K562 (cell line): ENCODE measurements at regions not wholly inside any gene's neighbourhood (a gene's known extent, or its start where the extent isn't known, plus 50 kb on each side); places are given as distances from the start of the nearest gene placed in this dataset.

ENCODE experiments used
- ATAC-seq: fragments of 200-7000 bp; cut with Tn5 transposase; 3 replicates; pipeline ENCODE4 v1.9.1; 2020; ENCODE audit warnings: moderate library complexity
- BruUV-seq: library from RNA; stranded (reverse); fragments of 400-500 nt; replicated peaks from 2 replicates; lab custom pipeline; 2021; lab: Mats Ljungman, UMichigan
- CTCF ChIA-PET: fragments of 300-600 bp; formaldehyde crosslinking; extraction: SDS; loops from one replicate; lab custom pipeline; 2021; ENCODE audit warnings: low intra/inter-chr PET ratio; lab: Yijun Ruan, JAX
- POLR2A ChIA-PET: fragments of 300-600, 350-650 bp; sonication (Branson Sonifier 250); formaldehyde crosslinking; extraction: SDS; loops from one replicate; lab custom pipeline; 2021; ENCODE audit warnings: antibody characterized with exemption, inconsistent platforms; lab: Yijun Ruan, JAX
- DNase-seq, 4 experiments: peaks; one replicate each; pipeline versions ENCODE4 v3.0.0 to v3.0.0-alpha.2; 2011 to 2018; ENCODE audit warnings: low spot score in 3 of 4, mixed read lengths in 3 of 4; ENCODE audit errors: extremely low read depth in 1 of 4
- FAIRE-seq: peaks from 2 replicates; lab custom pipeline; 2011; peaks lifted over from hg19 to GRCh38; lab: Jason Lieb, UNC
- H2AFZ ChIP-seq: 2 replicates; pipeline ENCODE4 v1.6.0; 2011; ENCODE audit warnings: low read depth, low read length, control low read depth, inconsistent platforms
- H3K27ac ChIP-seq: fragments of 200-600 bp; 3 replicates; pipeline ENCODE4 v1.8.0; 2011; ENCODE audit warnings: low read depth, mild to moderate bottlenecking, control low read depth, inconsistent platforms, low read length, moderate library complexity, mixed read lengths; ENCODE audit errors: extremely low read depth
- H3K27me3 ChIP-seq, 2 experiments: fragments of 300-600 bp in 1 of 2; 2 replicates in 1 of 2; 3 replicates in 1 of 2; pipeline versions ENCODE4 v1.6.0 to v1.8.0; 2011; ENCODE audit warnings: inconsistent platforms in 2 of 2, low read length in 2 of 2, mild to moderate bottlenecking in 1 of 2, mixed read lengths in 1 of 2, moderate library complexity in 1 of 2; ENCODE audit not compliant: control insufficient read depth in 2 of 2, insufficient read depth in 2 of 2
- H3K36me3 ChIP-seq: fragments of 300-600 bp; 3 replicates; pipeline ENCODE4 v1.8.0; 2011; ENCODE audit warnings: mild to moderate bottlenecking, low read length, inconsistent platforms; ENCODE audit not compliant: control insufficient read depth, insufficient read depth
- H3K4me1 ChIP-seq, 2 experiments: fragments of 200-600 bp in 1 of 2; replicated peaks in 1 of 2; 2 replicates in 1 of 2; 3 replicates in 1 of 2; pipeline versions ENCODE4 v1.5.1 to v1.8.0; 2011; ENCODE audit warnings: inconsistent platforms in 2 of 2, low read length in 2 of 2, mild to moderate bottlenecking in 1 of 2, mixed read lengths in 1 of 2, moderate library complexity in 1 of 2; ENCODE audit not compliant: control insufficient read depth in 2 of 2, insufficient read depth in 2 of 2
- H3K4me2 ChIP-seq: 2 replicates; pipeline ENCODE4 v1.6.1; 2011; ENCODE audit warnings: low read length, control low read depth, inconsistent platforms, mixed read lengths; ENCODE audit not compliant: insufficient read depth
- H3K4me3 ChIP-seq: fragments of 200-600 bp; sonication (generic), shearing (Covaris generic); 2 replicates; pipeline ENCODE4 v1.5.1; 2016; ENCODE audit warnings: control low read depth, inconsistent platforms
- H3K79me2 ChIP-seq: fragments of 200-600 bp; 3 replicates; pipeline ENCODE4 v1.8.0; 2011; ENCODE audit warnings: low read length, inconsistent platforms; ENCODE audit not compliant: control insufficient read depth, insufficient read depth
- H3K9ac ChIP-seq, 2 experiments: 2 replicates each; pipeline versions ENCODE4 v1.6.0 to v1.6.1; 2011; ENCODE audit warnings: low read depth in 2 of 2, low read length in 2 of 2, control low read depth in 1 of 2, inconsistent platforms in 1 of 2, mild to moderate bottlenecking in 1 of 2, mixed read lengths in 1 of 2; ENCODE audit not compliant: insufficient read depth in 1 of 2
- H3K9me1 ChIP-seq: one replicate; pipeline ENCODE4 v1.6.0; 2011; ENCODE audit warnings: inconsistent platforms, mild to moderate bottlenecking, low read length, moderate library complexity; ENCODE audit not compliant: control insufficient read depth, insufficient read depth
- H3K9me3 ChIP-seq: replicated peaks from 2 replicates; pipeline ENCODE4 v1.5.1; 2011; ENCODE audit warnings: low read depth, low read length, inconsistent platforms; ENCODE audit not compliant: control insufficient read depth, insufficient read depth
- H4K20me1 ChIP-seq: replicated peaks from 2 replicates; pipeline ENCODE4 v1.6.1; 2011; ENCODE audit warnings: low read length, inconsistent platforms, mixed read lengths; ENCODE audit not compliant: control insufficient read depth, insufficient read depth
- ASH1L ChIP-seq: fragments of 450-650 bp; IDR thresholded peaks from 2 replicates; pipeline ENCODE4 v1.6.1; 2018; ENCODE audit warnings: borderline replicate concordance, mild to moderate bottlenecking, low read depth; ENCODE audit not compliant: partially characterized antibody
- BMI1 ChIP-seq: fragments of 150-350 bp; IDR thresholded peaks from 2 replicates; pipeline ENCODE4 v1.6.1; 2014; ENCODE audit warnings: low read length
- CBX1 ChIP-seq: sonication (generic); IDR thresholded peaks from 2 replicates; pipeline ENCODE4 v1.6.1; 2016; ENCODE audit warnings: antibody characterized with exemption, low read depth, mild to moderate bottlenecking
- CHD1 ChIP-seq: fragments of 200-600 bp; sonication (generic); IDR thresholded peaks from one replicate; pipeline ENCODE4 v1.6.1; 2012; ENCODE audit warnings: mild to moderate bottlenecking, moderate library complexity, low read length, inconsistent platforms
- HDAC8 ChIP-seq: fragments of 450-650 bp; IDR thresholded peaks from 2 replicates; pipeline ENCODE4 v1.6.1; 2016; ENCODE audit warnings: mild to moderate bottlenecking, missing genetic modification characterization, moderate library complexity, missing compliant biosample characterization
- KLF13 ChIP-seq: fragments of 450-650 bp; IDR thresholded peaks from 2 replicates; pipeline ENCODE4 v1.6.1; 2016; ENCODE audit warnings: missing genetic modification characterization, low read depth, mild to moderate bottlenecking, missing compliant biosample characterization, moderate library complexity, borderline replicate concordance
- MED1 ChIP-seq: sonication (generic); formaldehyde crosslinking; IDR thresholded peaks from 2 replicates; pipeline ENCODE4 v1.8.1; 2023; ENCODE audit warnings: missing genetic modification reagents, borderline replicate concordance
- SAFB2 ChIP-seq: fragments of 200-400 bp; formaldehyde crosslinking; IDR thresholded peaks from 2 replicates; pipeline ENCODE4 v1.6.1; 2018; ENCODE audit warnings: borderline replicate concordance, low read length, low read depth, moderate library complexity; ENCODE audit not compliant: severe bottlenecking
- TAF1 ChIP-seq: IDR thresholded peaks from 2 replicates; pipeline ENCODE4 v1.6.1; 2011; ENCODE audit warnings: mild to moderate bottlenecking, low read length, moderate library complexity; ENCODE audit not compliant: insufficient read depth, control insufficient read depth, severe bottlenecking; ENCODE audit errors: extremely low read depth
- TEAD4 ChIP-seq, 2 experiments: sonication (generic) in 1 of 2; formaldehyde crosslinking in 1 of 2; IDR thresholded peaks; 2 replicates each; pipeline versions ENCODE4 v1.6.1 to v1.8.0; 2012 to 2022; ENCODE audit warnings: borderline replicate concordance in 1 of 2, inconsistent platforms in 1 of 2, low read length in 1 of 2, mild to moderate bottlenecking in 1 of 2, missing genetic modification reagents in 1 of 2
- TRIM25 ChIP-seq: fragments of 450-650 bp; IDR thresholded peaks from 2 replicates; pipeline ENCODE4 v1.7.0; 2016; ENCODE audit warnings: borderline replicate concordance
- ZNF511 ChIP-seq: sonication (generic); formaldehyde crosslinking; IDR thresholded peaks from 2 replicates; pipeline ENCODE4 v1.8.0; 2022; ENCODE audit warnings: mild to moderate bottlenecking, missing genetic modification reagents
- ZNF57 ChIP-seq: fragments of 450-650 bp; formaldehyde crosslinking; IDR thresholded peaks from 2 replicates; pipeline ENCODE4 v1.4.0; 2020; ENCODE audit warnings: mild to moderate bottlenecking, moderate library complexity
- WGBS: fragments of 100-300 bp; shearing (Covaris generic); methylation state at CpG from one replicate; pipeline ENCODE4 v1.1.6; 2016; ENCODE audit warnings: low coverage, mixed read lengths; ENCODE audit not compliant: insufficient coverage; ENCODE audit errors: missing lambda C conversion rate; 5-methylcytosine and 5-hydroxymethylcytosine counted together
- in situ Hi-C: fragments of 300-500 bp; cut with MboI; formaldehyde crosslinking; loops from 4 replicates; pipeline ENCODE4 v1.15.0; 2018; ENCODE audit warnings: inconsistent platforms, mixed read lengths
- intact Hi-C: fragments of 100-400 bp; cut with micrococcal nuclease; formaldehyde crosslinking; loops from 2 replicates; pipeline ENCODE4 v1.14.2; 2022

GRCh38 chr2:5984273-5984655 is 292.1 kb downstream of the SOX11 start:
- Histone ChIP-seq H2AFZ (no peak overlapping the region), H3K79me2 (no peaks in the 10 kb centered on the region), H3K27ac (no peak overlapping the region), H3K36me3 (no peaks in the 10 kb centered on the region), H3K27me3 (no peaks in the 10 kb centered on the region), H3K4me2 (no peak overlapping the region), H3K4me3 (no peak overlapping the region), H4K20me1 (no peaks in the 10 kb centered on the region)
- no peak for ATAC-seq
- ChIA-PET CTCF (no interaction called here), POLR2A (no interaction called here)
- intact Hi-C loops, result no loop called here
- BruUV-seq, result no TSS peak
- 0% methylated on average over 2 of the region's 2 CpGs for WGBS
- in situ Hi-C loops, result no loop called here
- TF ChIP-seq TRIM25 (no peak), CBX1 (no peak), CHD1 (no peak), HDAC8 (tag) (no peak), KLF13 (tag) (no peak), ZNF511 (CRISPR knock-in tag) (no peak), ZNF57 (CRISPR knock-in tag) (no peak), TAF1 (no peak), BMI1 (no peak), ASH1L (no peak), TEAD4 (IDR thresholded peaks at IDR 0.05; ENCODE audit: low read length) (no peak), TEAD4 (CRISPR knock-in tag; IDR thresholded peaks at IDR 0.05; ENCODE audit: borderline replicate concordance) (no peak), MED1 (CRISPR knock-in tag) (no peak), SAFB2 (no peak)
- TF ChIP-seq, all 486 proteins: peak for 0
- Histone ChIP-seq H3K9me3 (no peaks in the 10 kb centered on the region), H3K9me1 (no peaks in the 10 kb centered on the region), H3K9ac (no peak overlapping the region), H3K4me1 (no peaks in the 10 kb centered on the region)
- FAIRE-seq, result no peak
- no peak for DNase-seq
